ENCODE measurements at regions not wholly inside any gene's neighbourhood (a gene's known extent, or its start where the extent isn't known, plus 50 kb on each side); places are given as distances from the start of the nearest gene placed in this dataset.

DNA sequence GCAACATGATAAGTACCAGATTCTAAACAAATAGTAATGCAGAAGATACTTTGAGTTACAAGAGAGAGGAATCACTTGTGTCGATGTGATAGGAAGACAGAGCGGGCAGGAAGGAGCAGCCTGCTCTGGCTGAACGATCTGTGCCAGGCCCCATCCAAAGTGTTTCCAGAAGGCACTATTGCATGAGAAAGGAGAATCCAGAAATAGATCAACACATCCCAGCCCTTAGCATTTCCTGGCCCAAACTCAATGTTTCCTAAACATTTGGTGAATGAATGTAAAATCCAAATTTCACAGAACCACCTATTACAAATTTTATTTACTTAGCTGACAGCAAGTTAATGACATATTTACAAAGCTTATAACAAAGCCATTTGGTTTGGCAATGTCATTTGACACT lies 257.2 kb downstream of the TXNL1 start:
- no peak for TF ChIP-seq ZNF274 (IDR thresholded peaks at IDR 0.05; ENCODE audit: low read depth, low read length)
- TF ChIP-seq YY1 (IDR thresholded peaks at IDR 0.05; ENCODE audit: insufficient read depth, insufficient read length) = no peak
